ENCODE measurements at regions not wholly inside any gene's neighbourhood (a gene's known extent, or its start where the extent isn't known, plus 50 kb on each side); places are given as distances from the start of the nearest gene placed in this dataset.
"Not testable (repeated sequence)": the region's sequence is repeated elsewhere in the genome, so short reads cannot be mapped to it uniquely, and the experiment has no call there.

- DNase-seq (ENCODE audit: insufficient read length, low spot score) = no peak
- no peak for FAIRE-seq
- no peak for TF ChIP-seq POLR2A (IDR thresholded peaks at IDR 0.05; ENCODE audit: low read depth, low read length)
Measured at GRCh38 chr7:91771921-91772815, 108.3 kb downstream of the MTERF1 start.

GRCh38 chr7:91776171-91776570 is 104.3 kb downstream of the MTERF1 start:
- no peak for TF ChIP-seq POLR2A (IDR thresholded peaks at IDR 0.05; ENCODE audit: low read depth, low read length)
- FAIRE-seq (no peak), DNase-seq (ENCODE audit: insufficient read length, low spot score) (no peak)

- FAIRE-seq = no peak
- no peak for DNase-seq (ENCODE audit: insufficient read length, low spot score)
- TF ChIP-seq POLR2A (IDR thresholded peaks at IDR 0.05; ENCODE audit: low read depth, low read length) = no peak
Measured at GRCh38 chr7:91777522-91777921, 103.0 kb downstream of the MTERF1 start.

GRCh38 chr7:91778416-91778815 is 102.1 kb downstream of the MTERF1 start:
- no peak for TF ChIP-seq POLR2A (IDR thresholded peaks at IDR 0.05; ENCODE audit: low read depth, low read length)
- FAIRE-seq (no peak), DNase-seq (ENCODE audit: insufficient read length, low spot score) (no peak)

GRCh38 chr7:91780521-91780920 is 100.0 kb downstream of the MTERF1 start:
- FAIRE-seq = no peak
- DNase-seq (ENCODE audit: insufficient read length, low spot score) = no peak
- TF ChIP-seq POLR2A (IDR thresholded peaks at IDR 0.05; ENCODE audit: low read depth, low read length) = no peak

- peak; percentile 12 for DNase-seq (ENCODE audit: insufficient read length, low spot score)
- no peak for TF ChIP-seq POLR2A (IDR thresholded peaks at IDR 0.05; ENCODE audit: low read depth, low read length)
- FAIRE-seq = peak; percentile 67
Measured at GRCh38 chr7:91784469-91784868, 96.0 kb downstream of the MTERF1 start.

- no peak for DNase-seq (ENCODE audit: insufficient read length, low spot score)
- no peak for TF ChIP-seq POLR2A (IDR thresholded peaks at IDR 0.05; ENCODE audit: low read depth, low read length)
- FAIRE-seq = no peak
Measured at GRCh38 chr7:91787931-91788330, 92.6 kb downstream of the MTERF1 start.

GRCh38 chr7:91789086-91789485 is 91.4 kb downstream of the MTERF1 start:
- TF ChIP-seq POLR2A (IDR thresholded peaks at IDR 0.05; ENCODE audit: low read depth, low read length) = no peak
- DNase-seq (ENCODE audit: insufficient read length, low spot score) (no peak), FAIRE-seq (no peak)

- DNase-seq (ENCODE audit: insufficient read length, low spot score) (no peak), FAIRE-seq (no peak)
- TF ChIP-seq POLR2A (IDR thresholded peaks at IDR 0.05; ENCODE audit: low read depth, low read length) = no peak
Measured at GRCh38 chr7:91789558-91789957, 90.9 kb downstream of the MTERF1 start.

- DNase-seq (ENCODE audit: insufficient read length, low spot score); FAIRE-seq: not testable (repeated sequence)
Measured at GRCh38 chr7:91790646-91791045, 89.9 kb downstream of the MTERF1 start.

GRCh38 chr7:91796122-91796521 is 84.4 kb downstream of the MTERF1 start:
- DNase-seq (ENCODE audit: insufficient read length, low spot score) = no peak
- TF ChIP-seq POLR2A (IDR thresholded peaks at IDR 0.05; ENCODE audit: low read depth, low read length) = no peak
- no peak for FAIRE-seq

GRCh38 chr7:91798425-91798824 is 82.1 kb downstream of the MTERF1 start:
- FAIRE-seq = no peak
- no peak for DNase-seq (ENCODE audit: insufficient read length, low spot score)
- TF ChIP-seq POLR2A (IDR thresholded peaks at IDR 0.05; ENCODE audit: low read depth, low read length) = no peak

- FAIRE-seq (no peak), DNase-seq (ENCODE audit: insufficient read length, low spot score) (no peak)
- TF ChIP-seq POLR2A (IDR thresholded peaks at IDR 0.05; ENCODE audit: low read depth, low read length) = no peak
Measured at GRCh38 chr7:91800389-91800788, 80.1 kb downstream of the MTERF1 start.

GRCh38 chr7:91801331-91801983 is 79.0 kb downstream of the MTERF1 start:
- no peak for TF ChIP-seq POLR2A (IDR thresholded peaks at IDR 0.05; ENCODE audit: low read depth, low read length)
- DNase-seq (ENCODE audit: insufficient read length, low spot score) (no peak), FAIRE-seq (no peak)

- DNase-seq (ENCODE audit: insufficient read length, low spot score) (no peak), FAIRE-seq (no peak)
- no peak for TF ChIP-seq POLR2A (IDR thresholded peaks at IDR 0.05; ENCODE audit: low read depth, low read length)
Measured at GRCh38 chr7:91811236-91811635, 69.3 kb downstream of the MTERF1 start.

Measured in H54 (cell line).